K562 (cell line): ENCODE measurements at regions not wholly inside any gene's neighbourhood (a gene's known extent, or its start where the extent isn't known, plus 50 kb on each side); places are given as distances from the start of the nearest gene placed in this dataset.

Source experiments
- ATAC-seq: fragments of 200-7000 bp; cut with Tn5 transposase; 3 replicates; pipeline ENCODE4 v1.9.1; 2020; ENCODE audit warnings: moderate library complexity
- BruUV-seq: library from RNA; stranded (reverse); fragments of 400-500 nt; replicated peaks from 2 replicates; lab custom pipeline; 2021; lab: Mats Ljungman, UMichigan
- CTCF ChIA-PET: fragments of 300-600 bp; formaldehyde crosslinking; extraction: SDS; loops from one replicate; lab custom pipeline; 2021; ENCODE audit warnings: low intra/inter-chr PET ratio; lab: Yijun Ruan, JAX
- POLR2A ChIA-PET: fragments of 300-600, 350-650 bp; sonication (Branson Sonifier 250); formaldehyde crosslinking; extraction: SDS; loops from one replicate; lab custom pipeline; 2021; ENCODE audit warnings: antibody characterized with exemption, inconsistent platforms; lab: Yijun Ruan, JAX
- DNase-seq, 4 experiments: peaks; one replicate each; pipeline versions ENCODE4 v3.0.0 to v3.0.0-alpha.2; 2011 to 2018; ENCODE audit warnings: low spot score in 3 of 4, mixed read lengths in 3 of 4; ENCODE audit errors: extremely low read depth in 1 of 4
- FAIRE-seq: peaks from 2 replicates; lab custom pipeline; 2011; peaks lifted over from hg19 to GRCh38; lab: Jason Lieb, UNC
- H2AFZ ChIP-seq: 2 replicates; pipeline ENCODE4 v1.6.0; 2011; ENCODE audit warnings: low read depth, low read length, control low read depth, inconsistent platforms
- H3K27ac ChIP-seq: fragments of 200-600 bp; 3 replicates; pipeline ENCODE4 v1.8.0; 2011; ENCODE audit warnings: low read depth, mild to moderate bottlenecking, control low read depth, inconsistent platforms, low read length, moderate library complexity, mixed read lengths; ENCODE audit errors: extremely low read depth
- H3K27me3 ChIP-seq, 2 experiments: fragments of 300-600 bp in 1 of 2; 2 replicates in 1 of 2; 3 replicates in 1 of 2; pipeline versions ENCODE4 v1.6.0 to v1.8.0; 2011; ENCODE audit warnings: inconsistent platforms in 2 of 2, low read length in 2 of 2, mild to moderate bottlenecking in 1 of 2, mixed read lengths in 1 of 2, moderate library complexity in 1 of 2; ENCODE audit not compliant: control insufficient read depth in 2 of 2, insufficient read depth in 2 of 2
- H3K36me3 ChIP-seq: fragments of 300-600 bp; 3 replicates; pipeline ENCODE4 v1.8.0; 2011; ENCODE audit warnings: mild to moderate bottlenecking, low read length, inconsistent platforms; ENCODE audit not compliant: control insufficient read depth, insufficient read depth
- H3K4me1 ChIP-seq, 2 experiments: fragments of 200-600 bp in 1 of 2; replicated peaks in 1 of 2; 2 replicates in 1 of 2; 3 replicates in 1 of 2; pipeline versions ENCODE4 v1.5.1 to v1.8.0; 2011; ENCODE audit warnings: inconsistent platforms in 2 of 2, low read length in 2 of 2, mild to moderate bottlenecking in 1 of 2, mixed read lengths in 1 of 2, moderate library complexity in 1 of 2; ENCODE audit not compliant: control insufficient read depth in 2 of 2, insufficient read depth in 2 of 2
- H3K4me2 ChIP-seq: 2 replicates; pipeline ENCODE4 v1.6.1; 2011; ENCODE audit warnings: low read length, control low read depth, inconsistent platforms, mixed read lengths; ENCODE audit not compliant: insufficient read depth
- H3K4me3 ChIP-seq: fragments of 200-600 bp; sonication (generic), shearing (Covaris generic); 2 replicates; pipeline ENCODE4 v1.5.1; 2016; ENCODE audit warnings: control low read depth, inconsistent platforms
- H3K79me2 ChIP-seq: fragments of 200-600 bp; 3 replicates; pipeline ENCODE4 v1.8.0; 2011; ENCODE audit warnings: low read length, inconsistent platforms; ENCODE audit not compliant: control insufficient read depth, insufficient read depth
- H3K9ac ChIP-seq, 2 experiments: 2 replicates each; pipeline versions ENCODE4 v1.6.0 to v1.6.1; 2011; ENCODE audit warnings: low read depth in 2 of 2, low read length in 2 of 2, control low read depth in 1 of 2, inconsistent platforms in 1 of 2, mild to moderate bottlenecking in 1 of 2, mixed read lengths in 1 of 2; ENCODE audit not compliant: insufficient read depth in 1 of 2
- H3K9me1 ChIP-seq: one replicate; pipeline ENCODE4 v1.6.0; 2011; ENCODE audit warnings: inconsistent platforms, mild to moderate bottlenecking, low read length, moderate library complexity; ENCODE audit not compliant: control insufficient read depth, insufficient read depth
- H3K9me3 ChIP-seq: replicated peaks from 2 replicates; pipeline ENCODE4 v1.5.1; 2011; ENCODE audit warnings: low read depth, low read length, inconsistent platforms; ENCODE audit not compliant: control insufficient read depth, insufficient read depth
- H4K20me1 ChIP-seq: replicated peaks from 2 replicates; pipeline ENCODE4 v1.6.1; 2011; ENCODE audit warnings: low read length, inconsistent platforms, mixed read lengths; ENCODE audit not compliant: control insufficient read depth, insufficient read depth
- ADNP ChIP-seq: fragments of 200-800 bp; sonication (Bioruptor generic); IDR thresholded peaks from 2 replicates; pipeline ENCODE4 v1.6.1; 2016; ENCODE audit warnings: missing genetic modification characterization, missing compliant biosample characterization
- ATF7 ChIP-seq: fragments of 450-650 bp; IDR thresholded peaks from 2 replicates; pipeline ENCODE4 v1.7.1; 2014; ENCODE audit warnings: mild to moderate bottlenecking, moderate library complexity
- GABPB1 ChIP-seq: sonication (generic); formaldehyde crosslinking; IDR thresholded peaks from 2 replicates; pipeline ENCODE4 v1.8.0; 2022; ENCODE audit warnings: mild to moderate bottlenecking, missing genetic modification reagents
- GTF3C2 ChIP-seq: IDR thresholded peaks from 3 replicates; pipeline ENCODE4 v1.6.1; 2011; ENCODE audit warnings: borderline replicate concordance, mild to moderate bottlenecking, moderate library complexity; ENCODE audit not compliant: insufficient read length; ENCODE audit errors: extremely low read depth
- LCOR ChIP-seq: sonication (generic); formaldehyde crosslinking; IDR thresholded peaks from 2 replicates; pipeline ENCODE4 v1.8.0; 2022; ENCODE audit warnings: mild to moderate bottlenecking, missing genetic modification reagents
- NEUROD1 ChIP-seq: fragments of 150-350 bp; IDR thresholded peaks from 2 replicates; pipeline ENCODE4 v1.6.1; 2014; ENCODE audit warnings: borderline replicate concordance, low read length, low read depth; ENCODE audit not compliant: partially characterized antibody
- NRF1 ChIP-seq, 2 experiments: fragments of 450-650 bp; IDR thresholded peaks in 1 of 2; conservative IDR thresholded peaks in 1 of 2; 2 replicates each; pipeline ENCODE4 v1.6.1; 2014; ENCODE audit warnings: mild to moderate bottlenecking in 2 of 2
- RBM17 ChIP-seq: fragments of 200-400 bp; formaldehyde crosslinking; IDR thresholded peaks from 2 replicates; pipeline ENCODE4 v1.6.1; 2017; ENCODE audit warnings: low read depth, mild to moderate bottlenecking, low read length, borderline replicate concordance
- SNIP1 ChIP-seq: fragments of 450-650 bp; IDR thresholded peaks from 2 replicates; pipeline ENCODE4 v1.7.1; 2017; ENCODE audit warnings: low read depth, mild to moderate bottlenecking
- SRSF9 ChIP-seq: fragments of 200-400 bp; formaldehyde crosslinking; IDR thresholded peaks from 2 replicates; pipeline ENCODE4 v1.6.1; 2017; ENCODE audit warnings: low read depth, low read length, borderline replicate concordance
- TGIF2 ChIP-seq: sonication (generic); formaldehyde crosslinking; IDR thresholded peaks from 2 replicates; pipeline ENCODE4 v1.8.1; 2022; ENCODE audit warnings: mild to moderate bottlenecking, missing genetic modification reagents, moderate library complexity
- ZKSCAN1 ChIP-seq: fragments of 150-350 bp; IDR thresholded peaks from 2 replicates; pipeline ENCODE4 v1.6.1; 2016; ENCODE audit warnings: low read depth, low read length
- ZNF232 ChIP-seq: sonication (generic); formaldehyde crosslinking; IDR thresholded peaks from 2 replicates; pipeline ENCODE4 v1.8.0; 2022; ENCODE audit warnings: mild to moderate bottlenecking, missing genetic modification reagents
- ZNF707 ChIP-seq: fragments of 250-450 bp; sonication (Bioruptor Pico); conservative IDR thresholded peaks from 2 replicates; pipeline ENCODE4 v1.8.0; 2022; ENCODE audit warnings: inconsistent platforms, mild to moderate bottlenecking, moderate library complexity
- WGBS: fragments of 100-300 bp; shearing (Covaris generic); methylation state at CpG from one replicate; pipeline ENCODE4 v1.1.6; 2016; ENCODE audit warnings: low coverage, mixed read lengths; ENCODE audit not compliant: insufficient coverage; ENCODE audit errors: missing lambda C conversion rate; 5-methylcytosine and 5-hydroxymethylcytosine counted together
- in situ Hi-C: fragments of 300-500 bp; cut with MboI; formaldehyde crosslinking; loops from 4 replicates; pipeline ENCODE4 v1.15.0; 2018; ENCODE audit warnings: inconsistent platforms, mixed read lengths
- intact Hi-C: fragments of 100-400 bp; cut with micrococcal nuclease; formaldehyde crosslinking; loops from 2 replicates; pipeline ENCODE4 v1.14.2; 2022
- TF ChIP-seq, protein P1 (sequence below): fragments of 250-450 bp; sonication (Bioruptor Pico); IDR thresholded peaks from 2 replicates; pipeline ENCODE4 v1.5.0; 2020; ENCODE audit warnings: mild to moderate bottlenecking
- TF ChIP-seq, protein P2 (sequence below): fragments of 250-450 bp; sonication (Bioruptor Pico); IDR thresholded peaks from 2 replicates; pipeline ENCODE4 v1.4.0; 2020
- TF ChIP-seq, protein P3 (sequence below): fragments of 250-450 bp; sonication (Bioruptor Pico); IDR thresholded peaks from 2 replicates; pipeline ENCODE4 v1.8.0; 2022; ENCODE audit warnings: moderate library complexity, mild to moderate bottlenecking, inconsistent platforms

GRCh38 chr16:54652201-54652770 is 278.4 kb upstream of the IRX5 start:
- intact Hi-C loops (no loop called here), in situ Hi-C loops (no loop called here)
- Histone ChIP-seq H3K27me3 (peaks cover 12 to 34% of the 10 kb centered on the region in 2 experiments; a peak in 4 of 5 replicates), H3K4me3 (no peak overlapping the region), H3K36me3 (no peaks in the 10 kb centered on the region), H3K9me3 (no peaks in the 10 kb centered on the region), H4K20me1 (no peaks in the 10 kb centered on the region), H3K4me1 (no peaks in the 10 kb centered on the region), H3K79me2 (no peaks in the 10 kb centered on the region), H3K9me1 (no peaks in the 10 kb centered on the region), H3K9ac (no peak overlapping the region), H3K27ac (no peak overlapping the region), H3K4me2 (no peak overlapping the region), H2AFZ (no peak overlapping the region)
- DNase-seq, result no peak
- BruUV-seq, result no TSS peak
- 2% methylated on average over 6 of the region's 6 CpGs for WGBS
- no peak for ATAC-seq
- no peak for FAIRE-seq
- CTCF ChIA-PET, result no interaction called here
- POLR2A ChIA-PET, result interaction anchor here (0.5 kb wide), 1 partner anchor 20 kb away, joined by 3 read pairs; no protein-coding TSS in a partner anchor
- TF ChIP-seq ATF7 (no peak), ZNF232 (CRISPR knock-in tag) (no peak), TGIF2 (CRISPR knock-in tag) (no peak), LCOR (CRISPR knock-in tag) (no peak), SRSF9 (no peak), NEUROD1 (no peak), GTF3C2 (no peak), ADNP (tag) (no peak), RBM17 (no peak), GABPB1 (CRISPR knock-in tag) (no peak), ZKSCAN1 (no peak), ZNF707 (CRISPR knock-in tag) (no peak), SNIP1 (no peak), NRF1 (conservative IDR thresholded peaks at IDR 0.05 in 1 of 2, IDR thresholded peaks at IDR 0.05 in 1 of 2) (no peak)
- TF ChIP-seq, protein P1, sequence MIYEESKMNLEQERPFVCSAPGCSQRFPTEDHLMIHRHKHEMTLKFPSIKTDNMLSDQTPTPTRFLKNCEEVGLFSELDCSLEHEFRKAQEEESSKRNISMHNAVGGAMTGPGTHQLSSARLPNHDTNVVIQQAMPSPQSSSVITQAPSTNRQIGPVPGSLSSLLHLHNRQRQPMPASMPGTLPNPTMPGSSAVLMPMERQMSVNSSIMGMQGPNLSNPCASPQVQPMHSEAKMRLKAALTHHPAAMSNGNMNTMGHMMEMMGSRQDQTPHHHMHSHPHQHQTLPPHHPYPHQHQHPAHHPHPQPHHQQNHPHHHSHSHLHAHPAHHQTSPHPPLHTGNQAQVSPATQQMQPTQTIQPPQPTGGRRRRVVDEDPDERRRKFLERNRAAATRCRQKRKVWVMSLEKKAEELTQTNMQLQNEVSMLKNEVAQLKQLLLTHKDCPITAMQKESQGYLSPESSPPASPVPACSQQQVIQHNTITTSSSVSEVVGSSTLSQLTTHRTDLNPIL (CRISPR knock-in tag), result no peak
- TF ChIP-seq, protein P2, sequence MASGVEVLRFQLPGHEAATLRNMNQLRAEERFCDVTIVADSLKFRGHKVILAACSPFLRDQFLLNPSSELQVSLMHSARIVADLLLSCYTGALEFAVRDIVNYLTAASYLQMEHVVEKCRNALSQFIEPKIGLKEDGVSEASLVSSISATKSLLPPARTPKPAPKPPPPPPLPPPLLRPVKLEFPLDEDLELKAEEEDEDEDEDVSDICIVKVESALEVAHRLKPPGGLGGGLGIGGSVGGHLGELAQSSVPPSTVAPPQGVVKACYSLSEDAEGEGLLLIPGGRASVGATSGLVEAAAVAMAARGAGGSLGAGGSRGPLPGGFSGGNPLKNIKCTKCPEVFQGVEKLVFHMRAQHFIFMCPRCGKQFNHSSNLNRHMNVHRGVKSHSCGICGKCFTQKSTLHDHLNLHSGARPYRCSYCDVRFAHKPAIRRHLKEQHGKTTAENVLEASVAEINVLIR, result no peak
- TF ChIP-seq, protein P3, sequence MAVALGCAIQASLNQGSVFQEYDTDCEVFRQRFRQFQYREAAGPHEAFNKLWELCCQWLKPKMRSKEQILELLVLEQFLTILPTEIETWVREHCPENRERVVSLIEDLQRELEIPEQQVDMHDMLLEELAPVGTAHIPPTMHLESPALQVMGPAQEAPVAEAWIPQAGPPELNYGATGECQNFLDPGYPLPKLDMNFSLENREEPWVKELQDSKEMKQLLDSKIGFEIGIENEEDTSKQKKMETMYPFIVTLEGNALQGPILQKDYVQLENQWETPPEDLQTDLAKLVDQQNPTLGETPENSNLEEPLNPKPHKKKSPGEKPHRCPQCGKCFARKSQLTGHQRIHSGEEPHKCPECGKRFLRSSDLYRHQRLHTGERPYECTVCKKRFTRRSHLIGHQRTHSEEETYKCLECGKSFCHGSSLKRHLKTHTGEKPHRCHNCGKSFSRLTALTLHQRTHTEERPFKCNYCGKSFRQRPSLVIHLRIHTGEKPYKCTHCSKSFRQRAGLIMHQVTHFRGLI (CRISPR knock-in tag), result no peak
